T-cell (primary cell): ENCODE measurements at regions not wholly inside any gene's neighbourhood (a gene's known extent, or its start where the extent isn't known, plus 50 kb on each side); places are given as distances from the start of the nearest gene placed in this dataset.
"Not testable (repeated sequence)": the region's sequence is repeated elsewhere in the genome, so short reads cannot be mapped to it uniquely, and the experiment has no call there.

Source experiments
- ATAC-seq, 4 experiments: fragments of 200-7000 bp in 3 of 4; fragments of 150-1000 bp in 1 of 4; cut with Tn5 transposase; replicated peaks in 1 of 4; 1 replicate in 3 of 4; 2 replicates in 1 of 4; pipeline ENCODE4 v1.10.0; 2021; ENCODE audit warnings: moderate library complexity in 3 of 4, mild to moderate bottlenecking in 2 of 4, moderate number of reproducible peaks in 1 of 4
- CTCF ChIA-PET, 2 donors: fragments of 300-600 bp; sonication (Branson Sonifier 250); formaldehyde crosslinking; loops; one replicate each; lab custom pipeline; 2022; ENCODE audit warnings: antibody characterized with exemption in 2 of 2; lab: Charles Lee
- POLR2A ChIA-PET, 2 donors: fragments of 300-600 bp; sonication (Branson Sonifier 250); formaldehyde crosslinking; loops; one replicate each; lab custom pipeline; 2022; ENCODE audit warnings: antibody characterized with exemption in 2 of 2; lab: Charles Lee
- DNase-seq, 35 experiments: peaks; one replicate each; pipeline versions ENCODE4 v3.0.0 to v3.0.0-alpha.2; 2013 to 2023
- H3K27ac ChIP-seq: one replicate; pipeline ENCODE4 v1.5.1; 2013; ENCODE audit warnings: low read length
- H3K27me3 ChIP-seq, 2 experiments: replicated peaks in 1 of 2; 1 replicate in 1 of 2; 2 replicates in 1 of 2; pipeline versions ENCODE4 v1.6.1 to v1.7.0; 2013; ENCODE audit warnings: low read length in 1 of 2, mixed read lengths in 1 of 2; ENCODE audit not compliant: control insufficient read depth in 2 of 2, insufficient read depth in 2 of 2; ENCODE audit errors: extremely low read depth in 1 of 2
- H3K36me3 ChIP-seq, 2 donors: 1 replicate in 1 of 2; 2 replicates in 1 of 2; pipeline versions ENCODE4 v1.6.1 to v1.7.0; 2013; ENCODE audit warnings: low read length in 1 of 2; ENCODE audit not compliant: control insufficient read depth in 2 of 2, insufficient read depth in 1 of 2; ENCODE audit errors: extremely low read depth in 1 of 2
- H3K4me1 ChIP-seq, 2 experiments: 1 replicate in 1 of 2; 2 replicates in 1 of 2; pipeline versions ENCODE4 v1.6.1 to v1.7.0; 2013; ENCODE audit warnings: low read length in 2 of 2, mixed read lengths in 1 of 2; ENCODE audit not compliant: insufficient read depth in 2 of 2, control insufficient read depth in 1 of 2; ENCODE audit errors: extremely low read depth in 1 of 2
- H3K4me3 ChIP-seq, 2 donors: 1 replicate in 1 of 2; 2 replicates in 1 of 2; pipeline versions ENCODE4 v1.5.1 to v1.7.0; 2013; ENCODE audit warnings: mild to moderate bottlenecking in 2 of 2, low read length in 1 of 2, moderate library complexity in 1 of 2; ENCODE audit not compliant: control insufficient read depth in 1 of 2; ENCODE audit errors: extremely low read depth in 1 of 2
- H3K9me3 ChIP-seq: 2 replicates; pipeline ENCODE4 v1.7.0; 2013
- H3K27ac Mint-ChIP-seq, 2 donors: one replicate each; pipeline ENCODE4 v1.8.0; 2020 to 2021; ENCODE audit warnings: mild to moderate bottlenecking in 2 of 2, mixed read lengths in 2 of 2
- H3K27me3 Mint-ChIP-seq, 2 donors: one replicate each; pipeline ENCODE4 v1.8.0; 2021 to 2022; ENCODE audit warnings: mixed read lengths in 2 of 2
- H3K36me3 Mint-ChIP-seq: one replicate; pipeline ENCODE4 v1.8.0; 2021; ENCODE audit warnings: mixed read lengths
- H3K4me1 Mint-ChIP-seq, 3 donors: one replicate each; pipeline ENCODE4 v1.8.0; 2020 to 2022; ENCODE audit warnings: mixed read lengths in 3 of 3, mild to moderate bottlenecking in 1 of 3
- H3K4me3 Mint-ChIP-seq, 3 donors: one replicate each; pipeline ENCODE4 v1.8.0; 2020 to 2022; ENCODE audit warnings: mild to moderate bottlenecking in 3 of 3, mixed read lengths in 3 of 3, moderate library complexity in 3 of 3
- H3K9me3 Mint-ChIP-seq, 3 donors: one replicate each; pipeline ENCODE4 v1.8.0; 2020 to 2022; ENCODE audit warnings: mixed read lengths in 3 of 3
- WGBS: methylation state at CpG from one replicate; pipeline ENCODE4 v1.1.5; 2013; ENCODE audit warnings: missing lambda C conversion rate; ENCODE audit not compliant: insufficient coverage; 5-methylcytosine and 5-hydroxymethylcytosine counted together

DNA sequence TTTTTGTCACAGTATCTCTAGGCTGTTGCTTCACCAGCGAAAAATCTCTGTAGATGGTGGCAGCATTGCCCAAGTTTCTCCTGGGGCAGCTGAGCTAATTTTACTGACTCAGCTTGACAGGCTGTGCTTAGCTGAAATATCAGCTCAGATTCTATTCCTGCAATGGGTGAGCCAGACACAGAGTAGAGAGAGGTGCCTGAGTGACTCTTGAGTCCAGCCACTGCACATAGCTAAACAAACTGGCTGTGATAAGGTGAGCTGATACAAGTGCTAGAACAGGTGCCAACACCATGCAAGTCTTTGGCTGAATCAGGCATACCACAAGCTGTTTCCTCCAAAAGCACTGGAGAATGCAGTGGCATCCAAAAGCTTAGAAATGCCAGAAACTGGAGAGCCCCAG is 110.9 kb upstream of the TSPY4 start:
- Mint-ChIP-seq H3K36me3 (no peaks in the 10 kb centered on the region), H3K4me1 (no peaks in the 10 kb centered on the region), H3K9me3 (peaks cover 0 to 12% (median 0%) of the 10 kb centered on the region in 3 donors), H3K4me3 (no peak overlapping the region), H3K27ac (no peak overlapping the region), H3K27me3 (no peaks in the 10 kb centered on the region)
- no peaks in the 10 kb centered on the region for H3K27me3 ChIP-seq
- CTCF ChIA-PET, result no interaction called here
- H3K27ac ChIP-seq, result no peak overlapping the region
- no peaks in the 10 kb centered on the region for H3K36me3 ChIP-seq
- H3K9me3 ChIP-seq, result no peaks in the 10 kb centered on the region
- POLR2A ChIA-PET, result no interaction called here
- DNase-seq, result no peak
- no peak overlapping the region for H3K4me3 ChIP-seq
- no peaks in the 10 kb centered on the region for H3K4me1 ChIP-seq
- ATAC-seq, result no peak
- WGBS, result no CpG with 5 or more reads among the region's 1 CpG

GRCh38 chrY:9257255-9257654 is 80.0 kb upstream of the TSPY4 start:
- H3K36me3 Mint-ChIP-seq, result no peaks in the 10 kb centered on the region
- Histone ChIP-seq H3K9me3 (no peaks in the 10 kb centered on the region), H3K36me3 (no peaks in the 10 kb centered on the region), H3K4me1 (no peaks in the 10 kb centered on the region), H3K27ac (no peak overlapping the region), H3K27me3 (peaks cover 0 to 2% of the 10 kb centered on the region in 2 experiments), H3K4me3 (no peak overlapping the region)
- no peaks in the 10 kb centered on the region for H3K27me3 Mint-ChIP-seq
- CTCF ChIA-PET, result no interaction called here
- no peak overlapping the region for H3K27ac Mint-ChIP-seq
- no CpG with 5 or more reads among the region's 2 CpGs for WGBS
- POLR2A ChIA-PET, result no interaction called here
- DNase-seq, result no peak
- no peaks in the 10 kb centered on the region for H3K9me3 Mint-ChIP-seq
- H3K4me1 Mint-ChIP-seq, result no peaks in the 10 kb centered on the region
- H3K4me3 Mint-ChIP-seq, result no peak overlapping the region
- no peak for ATAC-seq

DNA sequence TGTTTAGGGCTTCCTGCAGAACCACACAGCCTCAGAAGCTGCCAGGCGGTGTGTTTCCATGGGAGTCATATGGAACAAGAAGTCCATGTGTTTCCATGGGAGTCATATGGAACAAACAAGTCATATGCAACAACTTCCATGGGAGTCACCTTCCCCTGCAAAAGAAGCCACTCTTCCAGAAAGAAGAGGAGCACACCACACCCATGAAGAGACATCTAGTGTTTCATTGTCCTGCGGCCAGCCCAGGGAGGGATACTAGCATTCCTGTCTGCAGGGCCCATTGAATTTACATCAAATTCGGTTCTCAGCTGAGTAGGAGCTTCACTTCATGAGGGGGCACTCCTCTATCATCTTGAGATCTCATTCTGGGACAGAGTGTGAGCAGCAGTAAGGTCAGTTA is 79.5 kb upstream of the TSPY4 start:
- no CpG with 5 or more reads among the region's 3 CpGs for WGBS
- POLR2A ChIA-PET, result no interaction called here
- H3K27ac ChIP-seq, result no peak overlapping the region

GRCh38 chrY:9259368-9259767 is 77.9 kb upstream of the TSPY4 start:
- Mint-ChIP-seq H3K27ac (no peak overlapping the region), H3K36me3 (no peaks in the 10 kb centered on the region), H3K9me3 (no peaks in the 10 kb centered on the region), H3K4me1 (no peaks in the 10 kb centered on the region), H3K27me3 (no peaks in the 10 kb centered on the region), H3K4me3 (no peak overlapping the region)
- H3K36me3 ChIP-seq, result no peaks in the 10 kb centered on the region
- H3K4me3 ChIP-seq, result no peak overlapping the region
- no peak overlapping the region for H3K27ac ChIP-seq
- H3K9me3 ChIP-seq, result no peaks in the 10 kb centered on the region
- peaks cover 0 to 2% of the 10 kb centered on the region in 2 experiments for H3K27me3 ChIP-seq
- no CpG with 5 or more reads among the region's 1 CpG for WGBS
- no peaks in the 10 kb centered on the region for H3K4me1 ChIP-seq
- ATAC-seq (no peak), DNase-seq (no peak)
- ChIA-PET POLR2A (no interaction called here), CTCF (no interaction called here)

More for the DNA sequence above, 79.5 kb upstream of the TSPY4 start:
- DNase-seq (no peak), ATAC-seq (no peak)
- H3K4me1 Mint-ChIP-seq, result no peaks in the 10 kb centered on the region
- no peaks in the 10 kb centered on the region for H3K9me3 ChIP-seq
- H3K36me3 Mint-ChIP-seq, result no peaks in the 10 kb centered on the region
- H3K27me3 ChIP-seq, result peaks cover 0 to 2% of the 10 kb centered on the region in 2 experiments
- CTCF ChIA-PET, result no interaction called here
- H3K9me3 Mint-ChIP-seq, result no peaks in the 10 kb centered on the region
- no peaks in the 10 kb centered on the region for H3K4me1 ChIP-seq
- no peak overlapping the region for H3K27ac Mint-ChIP-seq
- H3K4me3 ChIP-seq, result no peak overlapping the region
- no peaks in the 10 kb centered on the region for H3K36me3 ChIP-seq
- no peaks in the 10 kb centered on the region for H3K27me3 Mint-ChIP-seq
- no peak overlapping the region for H3K4me3 Mint-ChIP-seq

GRCh38 chrY:9260426-9260825 is 76.8 kb upstream of the TSPY4 start:
- H3K4me1 ChIP-seq, result no peaks in the 10 kb centered on the region
- H3K9me3 ChIP-seq, result no peaks in the 10 kb centered on the region
- Mint-ChIP-seq H3K36me3 (no peaks in the 10 kb centered on the region), H3K4me3 (no peak overlapping the region), H3K27me3 (no peaks in the 10 kb centered on the region), H3K9me3 (no peaks in the 10 kb centered on the region), H3K4me1 (no peaks in the 10 kb centered on the region), H3K27ac (no peak overlapping the region)
- CTCF ChIA-PET, result no interaction called here
- peaks cover 0 to 2% of the 10 kb centered on the region in 2 experiments for H3K27me3 ChIP-seq
- H3K4me3 ChIP-seq, result no peak overlapping the region
- H3K27ac ChIP-seq, result no peak overlapping the region
- no CpG with 5 or more reads among the region's 4 CpGs for WGBS
- DNase-seq, result no peak
- no peaks in the 10 kb centered on the region for H3K36me3 ChIP-seq
- POLR2A ChIA-PET, result no interaction called here
- ATAC-seq, result no peak

GRCh38 chrY:9265551-9265950 is 71.7 kb upstream of the TSPY4 start:
- H3K9me3 Mint-ChIP-seq, result no peaks in the 10 kb centered on the region
- no peaks in the 10 kb centered on the region for H3K27me3 Mint-ChIP-seq
- CTCF ChIA-PET, result no interaction called here
- DNase-seq, result no peak
- WGBS, result no CpG with 5 or more reads among the region's 3 CpGs
- Histone ChIP-seq H3K36me3 (no peaks in the 10 kb centered on the region), H3K4me1 (no peaks in the 10 kb centered on the region), H3K9me3 (no peaks in the 10 kb centered on the region), H3K27me3 (peaks cover 0 to 2% of the 10 kb centered on the region in 2 experiments), H3K4me3 (no peak overlapping the region), H3K27ac (no peak overlapping the region)
- H3K36me3 Mint-ChIP-seq, result no peaks in the 10 kb centered on the region
- no peak overlapping the region for H3K4me3 Mint-ChIP-seq
- POLR2A ChIA-PET, result no interaction called here
- ATAC-seq, result no peak
- H3K27ac Mint-ChIP-seq, result no peak overlapping the region
- no peaks in the 10 kb centered on the region for H3K4me1 Mint-ChIP-seq

GRCh38 chrY:9270351-9270750 is 66.9 kb upstream of the TSPY4 start:
- DNase-seq, POLR2A ChIA-PET, H3K4me3 ChIP-seq, H3K27ac Mint-ChIP-seq, H3K36me3 Mint-ChIP-seq, ATAC-seq, H3K27ac ChIP-seq, H3K9me3 ChIP-seq, H3K4me1 ChIP-seq, H3K4me3 Mint-ChIP-seq, H3K4me1 Mint-ChIP-seq, H3K27me3 Mint-ChIP-seq, H3K27me3 ChIP-seq, CTCF ChIA-PET, H3K36me3 ChIP-seq, H3K9me3 Mint-ChIP-seq: not testable (repeated sequence)
- WGBS, result 50% methylated on average over 1 of the region's 3 CpGs
